Testis (tissue), 2 donors: ENCODE measurements at regions not wholly inside any gene's neighbourhood (a gene's known extent, or its start where the extent isn't known, plus 50 kb on each side); places are given as distances from the start of the nearest gene placed in this dataset.

Source experiments
- POLR2A ChIP-seq: fragments of 450-650 bp; IDR thresholded peaks from one replicate; pipeline ENCODE4 v1.6.1; 2017; ENCODE audit warnings: antibody characterized with exemption, mild to moderate bottlenecking, moderate library complexity
- TF ChIP-seq, protein P1 (sequence below), 3 experiments: fragments of 450-650 bp in 2 of 3; fragments of 200-600 bp in 1 of 3; sonication (generic) in 1 of 3; IDR thresholded peaks; one replicate each; pipeline ENCODE4 v1.5.1; 2016 to 2019; ENCODE audit warnings: antibody characterized with exemption in 3 of 3, mild to moderate bottlenecking in 2 of 3, moderate library complexity in 1 of 3

DNA sequence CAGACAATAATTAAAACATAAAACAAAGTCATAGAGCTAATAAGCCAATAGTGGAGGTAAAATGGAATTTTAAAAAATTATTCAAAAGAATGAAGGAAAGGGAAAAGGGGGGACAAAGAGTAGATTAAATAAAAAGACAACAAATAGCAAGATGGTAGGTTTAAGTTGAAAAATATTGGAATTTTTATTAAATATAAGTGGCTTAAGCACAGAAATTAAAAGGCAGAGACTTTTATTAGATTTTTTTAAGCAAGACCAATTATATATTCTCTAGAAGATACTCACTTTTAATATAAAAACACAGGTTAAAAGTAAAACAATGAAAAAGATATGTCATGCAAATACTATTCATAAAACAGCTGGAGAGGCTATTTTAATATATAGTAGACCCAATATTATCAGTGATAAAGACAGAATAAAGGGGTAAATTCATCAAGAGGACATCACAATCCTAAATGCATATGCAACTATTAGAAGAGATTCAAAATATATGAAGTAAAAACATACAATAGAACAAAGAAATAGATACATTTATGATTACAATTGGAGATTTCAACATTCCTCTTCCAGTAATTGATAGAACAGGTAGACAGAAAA lies 98.7 kb downstream of the CYP26B1 start:
- TF ChIP-seq, protein P1, sequence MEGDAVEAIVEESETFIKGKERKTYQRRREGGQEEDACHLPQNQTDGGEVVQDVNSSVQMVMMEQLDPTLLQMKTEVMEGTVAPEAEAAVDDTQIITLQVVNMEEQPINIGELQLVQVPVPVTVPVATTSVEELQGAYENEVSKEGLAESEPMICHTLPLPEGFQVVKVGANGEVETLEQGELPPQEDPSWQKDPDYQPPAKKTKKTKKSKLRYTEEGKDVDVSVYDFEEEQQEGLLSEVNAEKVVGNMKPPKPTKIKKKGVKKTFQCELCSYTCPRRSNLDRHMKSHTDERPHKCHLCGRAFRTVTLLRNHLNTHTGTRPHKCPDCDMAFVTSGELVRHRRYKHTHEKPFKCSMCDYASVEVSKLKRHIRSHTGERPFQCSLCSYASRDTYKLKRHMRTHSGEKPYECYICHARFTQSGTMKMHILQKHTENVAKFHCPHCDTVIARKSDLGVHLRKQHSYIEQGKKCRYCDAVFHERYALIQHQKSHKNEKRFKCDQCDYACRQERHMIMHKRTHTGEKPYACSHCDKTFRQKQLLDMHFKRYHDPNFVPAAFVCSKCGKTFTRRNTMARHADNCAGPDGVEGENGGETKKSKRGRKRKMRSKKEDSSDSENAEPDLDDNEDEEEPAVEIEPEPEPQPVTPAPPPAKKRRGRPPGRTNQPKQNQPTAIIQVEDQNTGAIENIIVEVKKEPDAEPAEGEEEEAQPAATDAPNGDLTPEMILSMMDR (IDR thresholded peaks at IDR 0.05) = no peak
- TF ChIP-seq POLR2A = no peak
